A673 (cell line): ENCODE measurements at regions not wholly inside any gene's neighbourhood (a gene's known extent, or its start where the extent isn't known, plus 50 kb on each side); places are given as distances from the start of the nearest gene placed in this dataset.

Source experiments
- EZH2 ChIP-seq: fragments of 200-600 bp; sonication (generic); IDR thresholded peaks from 2 replicates; pipeline ENCODE4 v1.6.1; 2017; ENCODE audit warnings: borderline replicate concordance, low read depth, mild to moderate bottlenecking, mixed read lengths, antibody characterized with exemption, low read length; ENCODE audit not compliant: poor library complexity, severe bottlenecking
- TF ChIP-seq, protein P1 (sequence below): fragments of 300-800, 200-600 bp; sonication (generic); conservative IDR thresholded peaks from 2 replicates; pipeline ENCODE4 v1.5.1; 2017; ENCODE audit warnings: low read depth, mild to moderate bottlenecking, antibody characterized with exemption, low read length, moderate library complexity, mixed read lengths

DNA sequence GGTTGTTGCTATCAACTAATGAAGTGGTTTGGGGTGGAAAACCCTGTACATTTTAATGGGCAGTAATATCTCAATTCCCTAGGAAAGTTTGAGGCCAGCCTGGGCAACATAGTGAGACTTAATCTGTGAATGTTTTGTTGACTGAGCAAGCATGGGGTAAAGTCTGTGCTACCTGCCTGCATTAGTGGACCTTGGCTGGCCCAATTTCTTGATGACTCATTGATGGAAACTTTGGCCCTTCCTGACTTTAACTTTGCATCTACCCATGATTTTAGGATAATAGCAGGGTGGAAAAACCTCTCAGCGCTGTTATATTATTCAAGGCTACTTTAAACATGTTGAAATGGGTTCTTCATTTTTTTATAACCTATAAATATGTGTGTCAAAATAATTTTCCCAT, 389.4 kb upstream of the RORB start:
- TF ChIP-seq, protein P1, sequence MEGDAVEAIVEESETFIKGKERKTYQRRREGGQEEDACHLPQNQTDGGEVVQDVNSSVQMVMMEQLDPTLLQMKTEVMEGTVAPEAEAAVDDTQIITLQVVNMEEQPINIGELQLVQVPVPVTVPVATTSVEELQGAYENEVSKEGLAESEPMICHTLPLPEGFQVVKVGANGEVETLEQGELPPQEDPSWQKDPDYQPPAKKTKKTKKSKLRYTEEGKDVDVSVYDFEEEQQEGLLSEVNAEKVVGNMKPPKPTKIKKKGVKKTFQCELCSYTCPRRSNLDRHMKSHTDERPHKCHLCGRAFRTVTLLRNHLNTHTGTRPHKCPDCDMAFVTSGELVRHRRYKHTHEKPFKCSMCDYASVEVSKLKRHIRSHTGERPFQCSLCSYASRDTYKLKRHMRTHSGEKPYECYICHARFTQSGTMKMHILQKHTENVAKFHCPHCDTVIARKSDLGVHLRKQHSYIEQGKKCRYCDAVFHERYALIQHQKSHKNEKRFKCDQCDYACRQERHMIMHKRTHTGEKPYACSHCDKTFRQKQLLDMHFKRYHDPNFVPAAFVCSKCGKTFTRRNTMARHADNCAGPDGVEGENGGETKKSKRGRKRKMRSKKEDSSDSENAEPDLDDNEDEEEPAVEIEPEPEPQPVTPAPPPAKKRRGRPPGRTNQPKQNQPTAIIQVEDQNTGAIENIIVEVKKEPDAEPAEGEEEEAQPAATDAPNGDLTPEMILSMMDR: no peak
- TF ChIP-seq EZH2: no peak
